WTC11 (cell line): ENCODE measurements at regions not wholly inside any gene's neighbourhood (a gene's known extent, or its start where the extent isn't known, plus 50 kb on each side); places are given as distances from the start of the nearest gene placed in this dataset.

Experiments used
- CBFB ChIP-seq: sonication (generic); formaldehyde crosslinking; IDR thresholded peaks from 2 replicates; pipeline ENCODE4 v1.8.1; 2022; ENCODE audit warnings: mild to moderate bottlenecking, low read depth, missing genetic modification reagents
- CTCF ChIP-seq: fragments of 200-600 bp; IDR thresholded peaks from 2 replicates; pipeline ENCODE4 v1.8.0; 2022; ENCODE audit warnings: antibody characterized with exemption
- E2F4 ChIP-seq: sonication (generic); formaldehyde crosslinking; IDR thresholded peaks from 2 replicates; pipeline ENCODE4 v1.8.1; 2022; ENCODE audit warnings: low read depth, mild to moderate bottlenecking, moderate library complexity, missing genetic modification reagents, borderline replicate concordance
- JUN ChIP-seq: sonication (generic); formaldehyde crosslinking; IDR thresholded peaks from 2 replicates; pipeline ENCODE4 v1.8.0; 2023; ENCODE audit warnings: mild to moderate bottlenecking, missing genetic modification reagents
- NFE2L1 ChIP-seq: sonication (generic); formaldehyde crosslinking; IDR thresholded peaks from 2 replicates; pipeline ENCODE4 v1.8.1; 2023; ENCODE audit warnings: missing genetic modification reagents
- NFYB ChIP-seq: sonication (generic); formaldehyde crosslinking; conservative IDR thresholded peaks from 2 replicates; pipeline ENCODE4 v1.8.0; 2022; ENCODE audit warnings: low read depth, missing genetic modification reagents
- NR2C2 ChIP-seq: sonication (generic); formaldehyde crosslinking; IDR thresholded peaks from 2 replicates; pipeline ENCODE4 v1.8.0; 2022; ENCODE audit warnings: mild to moderate bottlenecking, missing genetic modification reagents
- SMAD3 ChIP-seq: sonication (generic); formaldehyde crosslinking; IDR thresholded peaks from 2 replicates; pipeline ENCODE4 v1.8.0; 2022; ENCODE audit warnings: missing genetic modification reagents, mild to moderate bottlenecking, borderline replicate concordance
- ZNF232 ChIP-seq: sonication (generic); formaldehyde crosslinking; IDR thresholded peaks from 2 replicates; pipeline ENCODE4 v1.8.0; 2022; ENCODE audit warnings: mild to moderate bottlenecking, missing genetic modification reagents
- ZNF396 ChIP-seq: fragments of 250-450 bp; sonication (Bioruptor Pico); IDR thresholded peaks from 2 replicates; pipeline ENCODE4 v1.8.0; 2021; ENCODE audit warnings: mild to moderate bottlenecking, moderate library complexity, borderline replicate concordance
- TF ChIP-seq, protein P1 (sequence below): sonication (generic); formaldehyde crosslinking; IDR thresholded peaks from 2 replicates; pipeline ENCODE4 v1.8.1; 2023; ENCODE audit warnings: mild to moderate bottlenecking, missing genetic modification reagents
- TF ChIP-seq, protein P2 (sequence below): sonication (generic); formaldehyde crosslinking; IDR thresholded peaks from 2 replicates; pipeline ENCODE4 v1.8.1; 2023; ENCODE audit warnings: mild to moderate bottlenecking, missing genetic modification reagents, moderate library complexity
- TF ChIP-seq, protein P3 (sequence below): sonication (generic); formaldehyde crosslinking; IDR thresholded peaks from 2 replicates; pipeline ENCODE4 v1.8.0; 2022; ENCODE audit warnings: missing genetic modification reagents

GRCh38 chr2:83786140-83786539 lies 672.9 kb downstream of the SUCLG1 start:
- TF ChIP-seq CTCF: no peak
- no peak for TF ChIP-seq CBFB (CRISPR knock-in tag)
- TF ChIP-seq NFE2L1 (CRISPR knock-in tag): no peak
- no peak for TF ChIP-seq SMAD3 (CRISPR knock-in tag)
- TF ChIP-seq NFYB: no peak
- TF ChIP-seq E2F4: no peak
- TF ChIP-seq, protein P1, sequence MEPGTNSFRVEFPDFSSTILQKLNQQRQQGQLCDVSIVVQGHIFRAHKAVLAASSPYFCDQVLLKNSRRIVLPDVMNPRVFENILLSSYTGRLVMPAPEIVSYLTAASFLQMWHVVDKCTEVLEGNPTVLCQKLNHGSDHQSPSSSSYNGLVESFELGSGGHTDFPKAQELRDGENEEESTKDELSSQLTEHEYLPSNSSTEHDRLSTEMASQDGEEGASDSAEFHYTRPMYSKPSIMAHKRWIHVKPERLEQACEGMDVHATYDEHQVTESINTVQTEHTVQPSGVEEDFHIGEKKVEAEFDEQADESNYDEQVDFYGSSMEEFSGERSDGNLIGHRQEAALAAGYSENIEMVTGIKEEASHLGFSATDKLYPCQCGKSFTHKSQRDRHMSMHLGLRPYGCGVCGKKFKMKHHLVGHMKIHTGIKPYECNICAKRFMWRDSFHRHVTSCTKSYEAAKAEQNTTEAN (CRISPR knock-in tag): no peak
- TF ChIP-seq NR2C2 (CRISPR knock-in tag): no peak
- TF ChIP-seq ZNF396 (CRISPR knock-in tag): no peak
- TF ChIP-seq, protein P2, sequence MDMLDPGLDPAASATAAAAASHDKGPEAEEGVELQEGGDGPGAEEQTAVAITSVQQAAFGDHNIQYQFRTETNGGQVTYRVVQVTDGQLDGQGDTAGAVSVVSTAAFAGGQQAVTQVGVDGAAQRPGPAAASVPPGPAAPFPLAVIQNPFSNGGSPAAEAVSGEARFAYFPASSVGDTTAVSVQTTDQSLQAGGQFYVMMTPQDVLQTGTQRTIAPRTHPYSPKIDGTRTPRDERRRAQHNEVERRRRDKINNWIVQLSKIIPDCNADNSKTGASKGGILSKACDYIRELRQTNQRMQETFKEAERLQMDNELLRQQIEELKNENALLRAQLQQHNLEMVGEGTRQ (CRISPR knock-in tag): no peak
- TF ChIP-seq, protein P3, sequence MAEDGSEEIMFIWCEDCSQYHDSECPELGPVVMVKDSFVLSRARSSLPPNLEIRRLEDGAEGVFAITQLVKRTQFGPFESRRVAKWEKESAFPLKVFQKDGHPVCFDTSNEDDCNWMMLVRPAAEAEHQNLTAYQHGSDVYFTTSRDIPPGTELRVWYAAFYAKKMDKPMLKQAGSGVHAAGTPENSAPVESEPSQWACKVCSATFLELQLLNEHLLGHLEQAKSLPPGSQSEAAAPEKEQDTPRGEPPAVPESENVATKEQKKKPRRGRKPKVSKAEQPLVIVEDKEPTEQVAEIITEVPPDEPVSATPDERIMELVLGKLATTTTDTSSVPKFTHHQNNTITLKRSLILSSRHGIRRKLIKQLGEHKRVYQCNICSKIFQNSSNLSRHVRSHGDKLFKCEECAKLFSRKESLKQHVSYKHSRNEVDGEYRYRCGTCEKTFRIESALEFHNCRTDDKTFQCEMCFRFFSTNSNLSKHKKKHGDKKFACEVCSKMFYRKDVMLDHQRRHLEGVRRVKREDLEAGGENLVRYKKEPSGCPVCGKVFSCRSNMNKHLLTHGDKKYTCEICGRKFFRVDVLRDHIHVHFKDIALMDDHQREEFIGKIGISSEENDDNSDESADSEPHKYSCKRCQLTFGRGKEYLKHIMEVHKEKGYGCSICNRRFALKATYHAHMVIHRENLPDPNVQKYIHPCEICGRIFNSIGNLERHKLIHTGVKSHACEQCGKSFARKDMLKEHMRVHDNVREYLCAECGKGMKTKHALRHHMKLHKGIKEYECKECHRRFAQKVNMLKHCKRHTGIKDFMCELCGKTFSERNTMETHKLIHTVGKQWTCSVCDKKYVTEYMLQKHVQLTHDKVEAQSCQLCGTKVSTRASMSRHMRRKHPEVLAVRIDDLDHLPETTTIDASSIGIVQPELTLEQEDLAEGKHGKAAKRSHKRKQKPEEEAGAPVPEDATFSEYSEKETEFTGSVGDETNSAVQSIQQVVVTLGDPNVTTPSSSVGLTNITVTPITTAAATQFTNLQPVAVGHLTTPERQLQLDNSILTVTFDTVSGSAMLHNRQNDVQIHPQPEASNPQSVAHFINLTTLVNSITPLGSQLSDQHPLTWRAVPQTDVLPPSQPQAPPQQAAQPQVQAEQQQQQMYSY: no peak
- no peak for TF ChIP-seq JUN (CRISPR knock-in tag)
- no peak for TF ChIP-seq ZNF232 (CRISPR knock-in tag)
